Fibroblast of skin of left quadriceps (primary cell): ENCODE measurements at regions not wholly inside any gene's neighbourhood (a gene's known extent, or its start where the extent isn't known, plus 50 kb on each side); places are given as distances from the start of the nearest gene placed in this dataset.
"Not testable (repeated sequence)": the region's sequence is repeated elsewhere in the genome, so short reads cannot be mapped to it uniquely, and the experiment has no call there.

Source experiments
- DNase-seq, 2 experiments: peaks; one replicate each; pipeline ENCODE4 v3.0.0-alpha.2; 2013; ENCODE audit warnings: low read depth in 2 of 2

DNA sequence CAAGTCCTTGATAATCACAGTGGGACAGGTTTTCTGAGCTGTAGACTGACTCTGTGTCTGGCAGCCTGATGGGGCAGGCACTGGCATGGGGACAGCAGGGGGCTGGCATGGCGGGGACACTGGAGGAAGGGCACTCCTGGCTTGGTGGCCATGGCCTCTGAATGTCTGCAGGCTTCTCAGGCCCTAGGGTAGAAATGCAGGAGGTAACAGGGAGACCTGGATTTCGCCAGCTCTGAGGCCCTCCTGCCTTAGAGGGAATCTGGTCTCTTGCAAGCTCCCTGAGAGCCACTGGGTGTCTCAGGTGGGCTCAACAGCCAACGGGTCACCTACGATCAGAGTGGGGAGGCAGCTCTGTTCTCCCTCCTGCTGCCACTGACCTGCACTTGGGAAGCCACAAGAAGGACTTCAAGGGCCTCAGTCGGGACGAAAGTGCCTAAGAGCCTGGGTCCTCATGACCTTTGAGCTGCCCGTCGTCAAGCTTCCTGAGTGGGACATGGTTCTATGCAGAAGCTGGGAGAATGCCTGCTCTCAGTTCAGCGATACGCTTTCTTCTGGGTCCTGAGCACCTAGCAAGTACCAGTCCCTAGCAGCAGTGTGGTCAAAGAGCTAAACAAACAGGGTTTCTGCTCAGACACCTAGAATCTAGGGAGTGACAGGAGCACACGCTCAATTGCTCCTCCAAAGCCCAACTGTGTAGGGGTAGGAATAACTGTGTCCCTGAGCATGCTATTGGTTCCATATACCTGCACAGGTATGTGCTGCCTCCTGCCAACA lies 569.0 kb downstream of the PTPRU start:
- DNase-seq = no peak

DNA sequence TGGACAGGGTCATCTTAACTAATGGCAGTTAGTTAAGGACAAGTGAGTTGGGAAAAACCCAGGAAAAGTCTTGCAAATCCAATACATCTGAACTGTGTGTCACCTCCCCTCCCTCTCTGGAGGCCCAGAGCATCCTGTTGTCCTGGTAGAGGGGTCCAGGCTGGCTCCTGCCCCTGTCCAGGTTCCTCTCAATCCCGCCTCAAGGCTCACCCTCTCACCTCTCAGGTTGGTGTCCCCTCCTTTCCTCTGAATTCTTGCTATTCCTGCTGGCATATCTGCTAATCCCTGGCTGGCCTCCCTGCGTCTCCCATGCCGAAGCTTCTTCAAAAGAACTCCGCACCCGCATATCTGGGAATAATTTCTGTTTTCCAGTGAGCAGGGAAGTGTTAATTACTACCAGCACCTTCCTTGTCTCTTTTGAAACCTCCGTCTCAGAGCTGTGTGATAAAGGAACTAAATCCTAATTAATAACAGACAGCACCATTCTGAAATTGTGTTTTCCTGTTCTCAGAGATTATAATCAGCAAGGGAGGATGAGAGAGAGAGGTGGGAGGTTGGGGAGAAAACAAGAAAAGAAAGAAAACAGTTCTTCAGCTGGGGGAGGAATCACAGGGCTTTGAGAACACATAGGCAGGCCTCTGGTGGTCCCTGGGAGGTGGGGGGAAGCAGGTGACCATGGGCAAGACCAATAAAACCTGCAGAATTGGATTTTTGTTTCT lies 568.0 kb downstream of the PTPRU start:
- no peak for DNase-seq

DNA sequence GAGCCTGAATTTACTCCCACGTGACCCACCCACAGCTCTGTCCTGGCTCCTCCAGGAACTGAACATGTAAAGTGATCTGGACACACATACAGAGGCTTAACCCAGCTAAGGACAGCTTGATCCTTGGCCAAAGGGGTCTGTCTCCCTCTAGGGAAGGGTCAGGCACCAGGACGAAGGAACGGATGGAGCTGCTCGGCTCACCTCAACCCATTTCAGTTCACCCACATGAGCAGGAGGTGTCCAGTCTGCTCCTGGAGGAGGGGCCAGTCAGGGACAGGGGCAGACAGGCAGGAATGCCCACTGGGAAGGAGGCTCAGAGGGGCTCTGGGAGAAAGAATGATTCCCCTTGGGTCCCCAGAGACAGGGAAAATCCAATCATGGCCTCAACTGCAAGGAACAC lies 567.2 kb downstream of the PTPRU start:
- DNase-seq = no peak

DNA sequence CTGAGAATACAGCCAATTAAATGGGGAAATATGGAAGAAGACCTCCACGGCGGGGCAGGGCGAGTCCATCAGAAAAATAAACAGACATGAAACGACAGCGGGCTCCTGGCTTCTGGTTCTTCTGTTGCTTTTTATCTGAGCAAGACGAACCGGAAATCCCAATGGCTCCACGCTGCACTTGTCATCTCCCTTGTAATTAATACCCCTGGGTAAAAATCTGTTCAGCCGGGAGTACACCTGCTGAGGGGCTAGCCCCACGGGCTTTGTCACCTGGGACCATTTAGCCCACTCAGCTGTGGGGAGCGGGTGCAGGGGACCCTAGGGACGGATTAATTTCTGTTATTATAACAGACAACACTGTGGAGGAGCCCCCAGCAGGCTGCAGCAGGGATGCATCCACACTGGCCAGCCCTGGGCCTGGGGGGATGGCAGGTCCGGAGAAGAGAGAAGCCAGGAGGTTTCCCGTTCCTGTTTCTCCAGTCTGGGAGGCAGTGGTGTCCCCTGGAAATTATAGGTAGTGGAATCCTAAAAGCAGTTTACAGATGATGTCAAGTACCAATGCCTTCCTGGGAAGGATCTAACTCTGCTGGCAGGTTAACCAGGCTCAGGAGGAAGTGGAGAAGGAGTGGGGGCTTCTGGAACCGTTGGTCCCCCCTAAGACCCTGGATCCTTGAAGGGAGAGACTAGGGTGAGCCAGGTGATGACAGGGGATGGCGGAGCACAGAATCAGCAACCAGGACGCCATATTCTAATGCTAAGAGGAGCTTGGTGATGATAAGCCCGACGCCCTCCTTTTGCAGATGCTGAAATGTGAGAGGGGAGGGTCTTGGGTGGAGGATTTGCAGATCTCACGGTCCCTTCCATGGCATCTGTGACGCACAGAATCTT lies 566.1 kb downstream of the PTPRU start:
- no peak for DNase-seq

DNA sequence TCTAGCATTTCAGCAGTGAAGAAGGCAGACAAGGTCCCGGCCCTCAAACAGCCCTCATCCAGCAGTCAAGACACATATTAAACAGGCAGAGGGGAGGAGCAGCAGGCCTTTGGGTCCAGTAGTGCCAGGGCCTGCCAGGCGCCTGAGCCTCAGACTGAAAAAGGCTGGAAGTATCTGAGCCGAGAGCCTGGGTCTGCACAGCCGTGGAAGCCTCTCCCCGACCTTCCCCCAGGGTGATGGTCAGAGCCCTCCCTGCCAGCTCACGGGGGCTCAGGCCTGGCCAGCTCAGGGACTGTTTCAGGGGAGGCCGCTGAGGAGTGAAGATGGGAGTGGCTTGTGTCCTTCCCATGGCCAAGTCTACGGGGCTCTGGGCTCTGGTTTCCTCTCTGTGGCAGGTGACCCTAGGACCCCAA lies 565.2 kb downstream of the PTPRU start:
- no peak for DNase-seq

DNA sequence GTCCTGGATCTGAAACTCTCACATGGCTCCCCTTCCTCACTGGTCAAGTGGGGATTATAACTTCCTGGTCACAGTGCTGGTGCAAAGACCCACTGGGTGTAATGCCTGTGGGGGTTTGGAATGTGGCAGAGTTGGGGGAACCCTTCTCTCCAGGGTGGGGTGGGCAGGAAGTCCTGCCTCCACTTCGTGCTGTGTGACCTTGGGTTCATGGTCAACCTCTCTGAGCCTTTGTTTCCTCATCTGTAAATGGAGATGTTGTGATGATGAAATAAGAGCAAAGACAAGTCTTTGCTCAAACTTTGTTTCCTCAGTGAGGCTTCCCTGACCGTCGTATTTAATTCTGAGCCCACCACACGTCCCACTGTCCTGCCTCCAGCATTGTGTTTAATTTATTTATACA lies 564.7 kb downstream of the PTPRU start:
- DNase-seq = no peak

DNA sequence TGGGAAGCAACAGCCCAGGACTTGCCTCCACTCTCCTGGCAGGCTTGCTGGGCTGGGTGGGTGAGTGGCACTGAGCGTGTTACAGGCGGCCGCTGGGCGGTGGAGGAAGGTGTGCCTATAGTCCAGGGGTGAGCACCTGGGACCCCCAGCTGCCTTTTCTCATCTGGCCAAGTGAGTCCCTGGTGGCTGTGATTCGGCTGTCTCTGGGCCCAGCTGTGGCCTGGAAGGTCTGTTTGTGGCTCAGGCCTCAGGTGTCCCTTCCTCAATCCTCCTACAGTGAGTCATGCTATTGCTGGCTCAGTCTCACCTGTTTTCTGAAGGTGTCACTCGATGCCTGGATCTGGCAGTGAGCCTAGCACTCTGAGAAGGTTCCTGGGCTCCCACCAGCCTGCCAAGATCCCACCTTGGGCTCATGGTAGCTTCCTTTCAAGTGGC lies 564.2 kb downstream of the PTPRU start:
- no peak for DNase-seq

DNA sequence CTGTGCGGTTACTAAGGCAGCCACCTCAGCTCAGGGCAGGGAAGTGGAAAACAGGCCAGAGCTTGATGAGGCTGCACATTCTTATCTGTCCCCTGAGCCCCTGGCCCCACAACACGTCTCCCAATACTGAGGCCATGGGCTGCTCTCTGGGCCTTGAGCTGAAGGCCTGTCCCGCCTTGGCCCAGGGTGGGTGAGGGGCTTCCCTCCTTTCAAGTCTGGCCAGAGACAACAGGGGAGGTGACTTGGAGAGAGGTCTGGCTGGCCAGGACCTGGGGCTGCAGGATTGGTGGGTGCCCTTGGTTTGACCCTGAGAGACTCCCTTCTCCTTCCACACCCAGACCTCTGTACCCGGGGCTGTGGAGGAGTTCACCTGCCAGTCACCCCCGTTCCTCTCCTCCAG lies 563.8 kb downstream of the PTPRU start:
- no peak for DNase-seq

DNA sequence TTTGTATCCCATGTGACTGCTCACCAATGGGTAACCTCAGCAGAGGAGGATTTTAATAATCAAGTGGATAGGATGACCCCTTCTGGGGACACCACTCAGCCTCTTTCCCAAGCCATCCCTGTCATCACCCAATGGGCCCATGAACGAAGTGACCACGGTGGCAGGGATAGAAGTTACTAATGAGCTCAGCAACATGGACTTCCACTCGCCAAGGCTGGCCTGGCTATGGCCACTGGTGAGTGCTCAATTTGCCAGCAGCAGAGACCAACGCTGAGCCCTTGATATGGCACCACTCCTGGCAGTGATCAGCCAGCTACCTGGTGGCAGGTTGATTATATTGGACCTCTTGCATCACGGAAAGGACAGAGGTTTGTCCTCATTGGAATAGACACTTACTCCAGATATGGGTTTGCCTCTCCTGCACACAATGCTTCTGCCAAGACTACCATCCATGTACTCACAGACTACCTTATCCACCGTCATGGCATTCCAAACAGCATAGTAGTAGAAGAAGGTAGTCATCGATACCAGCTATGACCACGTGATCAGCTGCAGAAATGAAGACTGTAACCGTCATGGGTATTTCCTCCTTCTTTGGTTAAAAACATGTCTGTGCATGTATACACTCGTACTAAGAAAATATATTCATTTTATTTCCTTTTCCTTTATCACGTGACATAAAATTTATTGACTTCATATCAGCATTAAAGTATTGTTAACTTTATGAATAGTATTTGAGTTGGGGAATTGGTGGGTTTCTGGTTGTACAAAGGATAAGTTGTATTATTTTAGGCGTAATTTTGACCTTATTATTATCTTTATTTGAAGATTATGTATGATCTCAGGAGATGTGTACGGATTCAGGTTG lies 562.6 kb downstream of the PTPRU start:
- DNase-seq = no peak

DNA sequence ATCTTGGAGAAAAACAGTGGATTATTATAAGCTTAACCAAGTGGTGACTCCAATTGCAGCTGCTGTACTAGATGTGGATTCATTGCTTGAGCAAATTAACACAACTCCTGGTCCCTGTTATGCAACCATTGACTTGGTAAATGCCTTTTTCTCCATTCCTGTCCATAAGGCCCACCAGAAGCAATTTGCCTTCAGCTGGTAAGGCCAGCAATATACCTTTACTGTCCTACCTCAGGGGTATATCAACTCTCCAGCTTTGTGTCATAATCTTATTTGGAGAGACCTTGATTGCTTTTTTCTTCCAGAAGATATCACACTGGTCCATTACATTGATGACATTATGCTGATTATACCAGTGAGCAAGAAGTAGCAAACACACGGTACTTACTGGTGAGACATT lies 560.8 kb downstream of the PTPRU start:
- DNase-seq = not testable (repeated sequence)

DNA sequence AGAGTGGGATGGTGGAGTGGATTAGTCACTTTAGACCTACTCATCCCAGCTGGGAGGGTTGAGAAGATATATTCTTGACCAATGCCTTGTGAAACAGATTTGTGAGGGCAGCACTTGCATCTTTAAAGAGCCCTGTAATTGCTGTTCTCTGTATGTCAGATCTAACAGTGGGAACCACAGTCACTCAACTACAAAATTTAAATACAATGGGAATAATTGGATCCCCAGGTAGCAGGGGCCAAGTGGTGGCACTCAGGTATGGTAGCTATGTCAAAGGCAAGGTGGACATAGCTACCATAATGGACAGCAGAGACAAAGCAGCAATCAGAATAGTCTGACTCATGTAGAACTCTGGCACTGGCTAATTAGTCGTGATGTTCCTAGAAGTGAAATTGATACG lies 559.6 kb downstream of the PTPRU start:
- not testable (repeated sequence) for DNase-seq

DNA sequence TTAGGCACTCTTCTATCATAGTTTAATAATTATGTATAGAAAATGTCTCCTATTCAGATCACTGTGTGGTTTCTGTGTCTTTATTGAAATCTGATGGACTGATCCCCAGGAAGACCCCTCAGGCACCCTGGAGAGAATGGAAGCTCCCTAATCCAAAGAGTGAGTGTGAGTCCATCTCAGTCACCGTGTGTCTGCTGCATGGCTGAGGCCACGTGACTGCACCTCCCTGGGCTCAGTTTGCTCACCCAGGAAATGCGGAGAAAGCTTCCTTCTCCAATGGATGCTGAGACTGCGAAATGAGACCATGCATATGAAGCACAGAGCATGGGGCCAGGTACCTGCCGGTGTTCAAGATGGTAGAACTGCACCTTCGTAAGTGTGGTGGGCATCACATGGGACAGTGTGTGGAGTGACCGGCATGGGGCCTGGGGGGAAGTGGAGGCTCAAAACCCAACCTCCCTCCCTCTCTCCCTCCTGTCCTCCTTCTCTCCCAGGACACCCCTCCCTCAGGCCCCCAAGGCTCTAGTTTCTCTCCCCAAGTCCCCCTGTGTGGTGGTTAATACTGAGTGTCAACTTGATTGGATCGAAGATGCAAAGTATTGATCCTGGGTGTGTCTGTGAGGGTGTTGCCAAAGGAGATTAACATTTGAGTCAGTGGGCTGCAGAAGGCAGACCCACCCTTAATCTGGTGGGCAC lies 557.5 kb downstream of the PTPRU start:
- no peak for DNase-seq

DNA sequence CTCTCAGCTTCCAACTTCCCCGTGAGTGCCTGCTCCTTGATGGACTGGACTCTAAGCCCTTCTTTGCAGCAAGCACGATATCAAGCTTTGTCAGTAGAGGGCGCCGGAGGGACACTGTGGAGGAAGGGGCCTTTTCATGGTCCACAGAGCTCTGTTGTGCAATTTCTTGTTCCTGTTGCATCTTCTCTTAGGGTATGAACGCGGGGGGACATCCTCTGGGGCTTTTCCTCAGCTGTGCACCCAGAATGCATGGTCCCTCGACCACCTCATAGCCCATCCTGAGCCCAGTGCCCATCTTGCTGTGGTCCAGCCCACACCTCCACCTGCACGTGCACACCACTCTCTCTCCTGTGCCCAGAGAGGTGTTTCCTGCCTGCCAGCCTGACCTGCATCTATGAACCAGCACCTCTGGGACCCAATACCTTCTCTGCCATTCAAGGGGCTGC lies 556.8 kb downstream of the PTPRU start:
- DNase-seq = peak; percentile 67 to 70

DNA sequence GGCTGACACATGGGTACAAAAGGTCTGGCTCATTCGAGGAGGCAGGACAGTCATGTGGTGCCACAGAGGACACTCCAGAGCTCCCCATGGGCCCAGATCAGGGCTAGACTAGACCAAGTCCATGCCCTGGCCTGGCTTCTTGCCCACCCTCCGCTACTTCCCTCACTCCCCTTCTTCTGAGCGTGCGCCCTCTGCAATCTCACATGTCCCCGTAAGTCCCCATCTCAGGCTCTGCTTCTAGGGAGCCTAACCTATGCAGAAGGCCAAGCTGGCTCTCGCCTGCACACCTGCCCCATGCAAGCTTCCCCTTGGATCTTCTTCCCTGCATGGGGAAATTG lies 553.6 kb downstream of the PTPRU start:
- no peak for DNase-seq

DNA sequence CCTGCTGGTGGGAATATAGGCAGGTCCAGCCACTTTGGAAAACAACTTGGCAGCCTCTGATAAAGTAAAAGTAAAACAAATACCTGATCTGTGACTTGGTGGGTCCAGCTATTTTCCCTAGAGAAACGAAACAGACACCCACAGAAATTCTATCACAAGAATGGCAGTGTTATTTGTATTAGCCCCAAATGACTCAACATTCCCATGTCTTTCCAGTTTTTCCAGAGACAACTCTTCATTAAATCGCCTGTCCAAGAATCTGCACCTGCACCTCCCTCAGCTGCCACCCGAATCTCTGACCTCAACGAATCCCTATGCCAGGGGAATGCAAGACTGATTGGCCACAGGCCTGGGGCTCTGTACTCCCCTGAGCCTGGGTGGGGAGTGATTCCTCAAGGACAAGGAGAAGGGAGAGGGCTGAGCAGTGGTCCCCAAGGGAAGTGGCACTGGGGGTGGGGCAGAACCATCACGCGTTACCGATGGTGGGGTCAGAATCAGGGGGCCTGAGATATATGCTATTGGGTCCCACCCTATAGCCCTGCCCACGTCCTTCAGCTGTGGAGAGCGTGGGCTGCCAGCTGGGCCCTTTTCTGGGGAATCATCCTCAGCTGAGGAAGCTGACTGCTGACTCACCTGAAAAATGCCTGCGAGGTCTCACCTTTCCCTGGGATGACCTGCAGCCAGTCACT lies 553.0 kb downstream of the PTPRU start:
- DNase-seq = no peak

DNA sequence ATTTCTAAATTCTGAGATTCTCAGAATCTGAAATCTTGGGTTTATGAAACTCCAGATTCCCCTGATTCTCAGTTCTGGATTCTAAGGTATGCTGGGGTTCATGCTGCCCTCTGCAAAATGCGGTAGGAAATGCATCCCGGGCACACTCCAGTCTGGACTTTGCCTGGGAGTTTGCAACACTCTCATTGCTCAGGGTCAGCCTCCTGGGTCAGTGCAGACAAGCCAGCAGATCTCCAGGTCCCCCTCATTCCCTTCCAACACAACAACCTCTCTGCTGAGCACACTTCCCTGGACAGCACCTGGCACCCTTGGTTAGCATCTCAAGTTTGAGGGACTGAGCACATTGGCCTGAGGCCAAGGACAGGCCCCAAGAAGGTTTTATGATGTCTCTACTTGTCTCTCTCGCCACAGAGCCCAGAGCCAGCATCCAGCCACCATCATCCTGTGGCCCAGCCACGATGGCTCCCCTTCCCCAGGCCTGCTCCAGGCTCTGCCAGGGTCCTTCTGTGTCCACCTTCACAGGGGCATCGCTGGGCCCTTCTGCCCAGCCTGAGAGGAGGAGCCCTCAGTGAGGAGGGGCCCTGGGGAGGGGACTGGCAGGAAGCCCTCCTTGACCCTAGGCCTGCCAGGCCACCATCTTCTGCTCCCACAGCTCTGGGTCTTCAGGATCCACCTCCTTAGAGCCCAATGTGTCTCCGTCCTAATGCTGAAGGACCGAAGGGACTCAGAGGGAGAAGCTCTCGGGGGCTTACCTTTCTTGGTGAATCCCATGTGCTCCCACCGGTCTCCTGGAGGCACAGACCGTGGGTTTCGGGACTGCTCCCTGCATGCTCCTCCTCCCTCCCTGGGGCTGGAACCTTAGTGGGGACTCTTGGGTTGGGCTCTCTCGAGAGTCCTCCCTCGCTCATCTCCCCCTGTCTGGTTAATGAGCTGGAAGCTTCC lies 550.7 kb downstream of the PTPRU start:
- DNase-seq = no peak

DNA sequence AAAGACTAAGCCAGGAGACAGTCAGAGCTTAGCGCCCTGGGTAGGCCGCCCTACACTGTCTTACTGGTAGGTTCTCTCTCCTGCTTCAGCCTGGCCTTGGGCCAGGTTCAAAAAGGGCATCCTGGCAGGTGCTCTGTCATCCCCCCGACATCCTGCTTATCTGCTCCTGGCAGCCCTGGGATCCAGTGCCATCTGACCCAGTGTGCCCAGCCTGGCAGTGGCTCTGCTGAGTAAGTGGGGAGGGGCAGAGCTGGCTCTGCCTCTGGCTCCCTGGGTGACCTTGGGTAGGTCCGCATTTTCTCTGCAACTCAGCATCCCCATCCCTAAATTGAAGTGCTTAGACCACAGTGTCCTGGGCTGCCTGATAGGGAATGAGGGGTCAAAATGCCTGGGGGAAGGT lies 549.9 kb downstream of the PTPRU start:
- DNase-seq = no peak

DNA sequence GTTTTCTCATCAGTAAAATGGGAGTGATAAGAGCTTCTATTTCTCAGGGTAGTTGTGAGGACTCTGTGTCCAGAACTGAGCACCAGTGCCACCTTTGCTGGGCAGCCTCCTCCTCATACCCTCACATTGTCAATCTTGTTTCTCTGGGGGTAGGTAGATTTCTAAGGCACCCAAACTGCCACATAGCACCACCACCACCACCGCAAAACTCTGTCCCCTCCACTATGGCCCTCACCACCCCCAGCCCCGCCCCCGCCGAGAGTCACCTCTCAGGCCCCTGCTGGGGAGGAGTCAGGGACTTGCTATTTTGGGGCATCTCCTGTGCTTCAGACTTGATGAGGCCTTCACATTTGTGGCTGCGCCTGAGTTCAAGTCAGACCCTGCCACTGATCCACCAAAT lies 549.2 kb downstream of the PTPRU start:
- no peak for DNase-seq

DNA sequence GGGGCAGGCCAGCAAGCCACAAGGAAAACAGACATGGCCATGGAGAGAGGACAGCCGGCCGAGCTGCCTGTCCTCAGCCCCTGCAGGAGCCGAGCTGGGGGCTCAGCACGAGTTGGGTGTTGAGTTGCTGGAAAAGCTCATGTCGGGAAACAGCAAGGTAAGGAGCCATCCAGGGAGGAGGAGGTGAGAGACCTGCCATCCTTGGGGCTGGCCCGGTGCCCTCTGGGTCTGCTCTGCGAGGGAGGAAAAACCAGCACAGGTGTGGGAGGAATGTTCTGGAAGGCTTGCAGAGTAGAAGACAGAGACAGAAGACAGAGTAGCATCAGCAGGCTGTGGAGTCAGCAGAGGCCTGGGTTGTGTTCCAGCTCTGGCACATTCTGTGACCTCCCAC lies 548.8 kb downstream of the PTPRU start:
- DNase-seq = no peak
